HG03108 (cell line): ENCODE measurements at regions not wholly inside any gene's neighbourhood (a gene's known extent, or its start where the extent isn't known, plus 50 kb on each side); places are given as distances from the start of the nearest gene placed in this dataset.

Experiments used
- ATAC-seq: cut with Tn5 transposase; IDR thresholded peaks from one replicate; pipeline ENCODE4 v1.9.1; 2021; ENCODE audit warnings: moderate library complexity; ENCODE audit not compliant: unreplicated experiment

- no peak for ATAC-seq
Observed at GRCh38 chr2:122367646-122368010, 612.2 kb downstream of the TSN start.

- ATAC-seq: no peak
Observed at GRCh38 chr2:122368576-122369243, 613.3 kb downstream of the TSN start.

GRCh38 chr2:122378521-122378920, 623.1 kb downstream of the TSN start:
- ATAC-seq: no peak

GRCh38 chr2:122384768-122385333, 629.4 kb downstream of the TSN start:
- ATAC-seq: no peak

- no peak for ATAC-seq
Observed at GRCh38 chr2:122388208-122388607, 632.8 kb downstream of the TSN start.

- no peak for ATAC-seq
Observed at GRCh38 chr2:122389694-122390093, 634.2 kb downstream of the TSN start.

GRCh38 chr2:122390406-122390805, 635.0 kb downstream of the TSN start:
- ATAC-seq: no peak

GRCh38 chr2:122391726-122392125, 636.3 kb downstream of the TSN start:
- no peak for ATAC-seq

GRCh38 chr2:122395687-122396086, 640.2 kb downstream of the TSN start:
- ATAC-seq: no peak

GRCh38 chr2:122411231-122411630, 655.8 kb downstream of the TSN start:
- no peak for ATAC-seq

GRCh38 chr2:122412360-122412759, 656.9 kb downstream of the TSN start:
- no peak for ATAC-seq

GRCh38 chr2:122414902-122415301, 659.5 kb downstream of the TSN start:
- ATAC-seq: no peak

- ATAC-seq: no peak
Observed at GRCh38 chr2:122417114-122417513, 661.7 kb downstream of the TSN start.

- ATAC-seq: no peak
Observed at GRCh38 chr2:122421775-122422174, 666.3 kb downstream of the TSN start.

- ATAC-seq: no peak
Observed at GRCh38 chr2:122422384-122422991, 667.0 kb downstream of the TSN start.

- no peak for ATAC-seq
Observed at GRCh38 chr2:122423934-122424333, 668.5 kb downstream of the TSN start.

- no peak for ATAC-seq
Observed at GRCh38 chr2:122433123-122433754, 677.8 kb downstream of the TSN start.

GRCh38 chr2:122445003-122445402, 689.6 kb downstream of the TSN start:
- ATAC-seq: no peak

GRCh38 chr2:122446761-122447160, 691.3 kb downstream of the TSN start:
- no peak for ATAC-seq

- ATAC-seq: no peak
Observed at GRCh38 chr2:122447237-122447636, 691.8 kb downstream of the TSN start.

GRCh38 chr2:122451040-122451439, 695.6 kb downstream of the TSN start:
- no peak for ATAC-seq

- ATAC-seq: no peak
Observed at GRCh38 chr2:122451697-122452096, 696.2 kb downstream of the TSN start.
